H1 (cell line): ENCODE measurements at regions not wholly inside any gene's neighbourhood (a gene's known extent, or its start where the extent isn't known, plus 50 kb on each side); places are given as distances from the start of the nearest gene placed in this dataset.

ENCODE experiments used
- BRCA1 ChIP-seq: IDR thresholded peaks from 2 replicates; pipeline ENCODE4 v1.6.1; 2012; ENCODE audit warnings: low read depth, low read length, improper control_type of control experiment
- CHD1 ChIP-seq: IDR thresholded peaks from 2 replicates; pipeline ENCODE4 v1.6.1; 2012; ENCODE audit warnings: low read depth, low read length, improper control_type of control experiment
- GABPA ChIP-seq: IDR thresholded peaks from 2 replicates; pipeline ENCODE4 v1.6.1; 2011; ENCODE audit warnings: mild to moderate bottlenecking, low read length, moderate library complexity, borderline replicate concordance; ENCODE audit not compliant: insufficient read depth
- HDAC6 ChIP-seq: IDR thresholded peaks from one replicate; pipeline ENCODE4 v1.7.1; 2012; ENCODE audit warnings: low read depth, mild to moderate bottlenecking, inconsistent platforms, low read length, moderate library complexity
- JUND ChIP-seq: IDR thresholded peaks from 2 replicates; pipeline ENCODE4 v1.6.1; 2011; ENCODE audit warnings: mild to moderate bottlenecking, improper control_type of control experiment, low read length
- NANOG ChIP-seq: IDR thresholded peaks from 2 replicates; pipeline ENCODE4 v1.6.1; 2011; ENCODE audit warnings: low read length, low read depth, mild to moderate bottlenecking, inconsistent platforms; ENCODE audit not compliant: insufficient read depth, poor library complexity, severe bottlenecking
- RFX5 ChIP-seq: IDR thresholded peaks from 2 replicates; pipeline ENCODE4 v1.6.1; 2011; ENCODE audit warnings: low read depth, low read length, improper control_type of control experiment, borderline replicate concordance
- SIX5 ChIP-seq: IDR thresholded peaks from 2 replicates; pipeline ENCODE4 v1.6.1; 2011; ENCODE audit warnings: mild to moderate bottlenecking, low read depth, low read length
- TEAD4 ChIP-seq: IDR thresholded peaks from 2 replicates; pipeline ENCODE4 v1.6.1; 2012; ENCODE audit warnings: low read depth, low read length, inconsistent platforms, mixed read lengths
- TF ChIP-seq, protein P1 (sequence below): fragments of 300-600 bp; sonication (generic); IDR thresholded peaks from 2 replicates; pipeline ENCODE4 v1.7.1; 2012; ENCODE audit warnings: low read length, moderate library complexity, mild to moderate bottlenecking, inconsistent platforms; ENCODE audit not compliant: insufficient replicate concordance
- TF ChIP-seq, protein P2 (sequence below): IDR thresholded peaks from 2 replicates; pipeline ENCODE4 v1.6.1; 2011; ENCODE audit warnings: low read depth, mild to moderate bottlenecking, low read length; ENCODE audit not compliant: insufficient read depth

DNA sequence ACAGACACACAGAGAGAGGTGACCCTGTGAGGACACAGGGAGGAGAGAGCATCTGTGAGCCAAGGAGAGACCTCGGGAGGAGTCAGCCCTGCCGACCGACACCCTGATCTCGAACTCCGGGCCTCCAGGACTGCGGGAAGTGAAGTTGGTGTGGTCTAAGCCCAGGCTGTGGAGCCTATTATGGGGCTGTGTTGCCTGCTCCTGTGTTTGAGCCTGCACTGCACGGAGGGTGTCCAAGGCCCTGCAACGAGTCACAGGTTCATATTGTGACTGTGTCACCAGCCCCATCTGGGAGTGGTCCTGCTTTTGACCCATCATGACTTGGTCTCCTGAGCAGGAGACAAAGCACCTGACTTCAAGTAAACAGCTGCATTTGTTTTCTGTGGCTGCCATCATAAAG is 186.0 kb upstream of the AJAP1 start (continued):
- TF ChIP-seq, protein P1, sequence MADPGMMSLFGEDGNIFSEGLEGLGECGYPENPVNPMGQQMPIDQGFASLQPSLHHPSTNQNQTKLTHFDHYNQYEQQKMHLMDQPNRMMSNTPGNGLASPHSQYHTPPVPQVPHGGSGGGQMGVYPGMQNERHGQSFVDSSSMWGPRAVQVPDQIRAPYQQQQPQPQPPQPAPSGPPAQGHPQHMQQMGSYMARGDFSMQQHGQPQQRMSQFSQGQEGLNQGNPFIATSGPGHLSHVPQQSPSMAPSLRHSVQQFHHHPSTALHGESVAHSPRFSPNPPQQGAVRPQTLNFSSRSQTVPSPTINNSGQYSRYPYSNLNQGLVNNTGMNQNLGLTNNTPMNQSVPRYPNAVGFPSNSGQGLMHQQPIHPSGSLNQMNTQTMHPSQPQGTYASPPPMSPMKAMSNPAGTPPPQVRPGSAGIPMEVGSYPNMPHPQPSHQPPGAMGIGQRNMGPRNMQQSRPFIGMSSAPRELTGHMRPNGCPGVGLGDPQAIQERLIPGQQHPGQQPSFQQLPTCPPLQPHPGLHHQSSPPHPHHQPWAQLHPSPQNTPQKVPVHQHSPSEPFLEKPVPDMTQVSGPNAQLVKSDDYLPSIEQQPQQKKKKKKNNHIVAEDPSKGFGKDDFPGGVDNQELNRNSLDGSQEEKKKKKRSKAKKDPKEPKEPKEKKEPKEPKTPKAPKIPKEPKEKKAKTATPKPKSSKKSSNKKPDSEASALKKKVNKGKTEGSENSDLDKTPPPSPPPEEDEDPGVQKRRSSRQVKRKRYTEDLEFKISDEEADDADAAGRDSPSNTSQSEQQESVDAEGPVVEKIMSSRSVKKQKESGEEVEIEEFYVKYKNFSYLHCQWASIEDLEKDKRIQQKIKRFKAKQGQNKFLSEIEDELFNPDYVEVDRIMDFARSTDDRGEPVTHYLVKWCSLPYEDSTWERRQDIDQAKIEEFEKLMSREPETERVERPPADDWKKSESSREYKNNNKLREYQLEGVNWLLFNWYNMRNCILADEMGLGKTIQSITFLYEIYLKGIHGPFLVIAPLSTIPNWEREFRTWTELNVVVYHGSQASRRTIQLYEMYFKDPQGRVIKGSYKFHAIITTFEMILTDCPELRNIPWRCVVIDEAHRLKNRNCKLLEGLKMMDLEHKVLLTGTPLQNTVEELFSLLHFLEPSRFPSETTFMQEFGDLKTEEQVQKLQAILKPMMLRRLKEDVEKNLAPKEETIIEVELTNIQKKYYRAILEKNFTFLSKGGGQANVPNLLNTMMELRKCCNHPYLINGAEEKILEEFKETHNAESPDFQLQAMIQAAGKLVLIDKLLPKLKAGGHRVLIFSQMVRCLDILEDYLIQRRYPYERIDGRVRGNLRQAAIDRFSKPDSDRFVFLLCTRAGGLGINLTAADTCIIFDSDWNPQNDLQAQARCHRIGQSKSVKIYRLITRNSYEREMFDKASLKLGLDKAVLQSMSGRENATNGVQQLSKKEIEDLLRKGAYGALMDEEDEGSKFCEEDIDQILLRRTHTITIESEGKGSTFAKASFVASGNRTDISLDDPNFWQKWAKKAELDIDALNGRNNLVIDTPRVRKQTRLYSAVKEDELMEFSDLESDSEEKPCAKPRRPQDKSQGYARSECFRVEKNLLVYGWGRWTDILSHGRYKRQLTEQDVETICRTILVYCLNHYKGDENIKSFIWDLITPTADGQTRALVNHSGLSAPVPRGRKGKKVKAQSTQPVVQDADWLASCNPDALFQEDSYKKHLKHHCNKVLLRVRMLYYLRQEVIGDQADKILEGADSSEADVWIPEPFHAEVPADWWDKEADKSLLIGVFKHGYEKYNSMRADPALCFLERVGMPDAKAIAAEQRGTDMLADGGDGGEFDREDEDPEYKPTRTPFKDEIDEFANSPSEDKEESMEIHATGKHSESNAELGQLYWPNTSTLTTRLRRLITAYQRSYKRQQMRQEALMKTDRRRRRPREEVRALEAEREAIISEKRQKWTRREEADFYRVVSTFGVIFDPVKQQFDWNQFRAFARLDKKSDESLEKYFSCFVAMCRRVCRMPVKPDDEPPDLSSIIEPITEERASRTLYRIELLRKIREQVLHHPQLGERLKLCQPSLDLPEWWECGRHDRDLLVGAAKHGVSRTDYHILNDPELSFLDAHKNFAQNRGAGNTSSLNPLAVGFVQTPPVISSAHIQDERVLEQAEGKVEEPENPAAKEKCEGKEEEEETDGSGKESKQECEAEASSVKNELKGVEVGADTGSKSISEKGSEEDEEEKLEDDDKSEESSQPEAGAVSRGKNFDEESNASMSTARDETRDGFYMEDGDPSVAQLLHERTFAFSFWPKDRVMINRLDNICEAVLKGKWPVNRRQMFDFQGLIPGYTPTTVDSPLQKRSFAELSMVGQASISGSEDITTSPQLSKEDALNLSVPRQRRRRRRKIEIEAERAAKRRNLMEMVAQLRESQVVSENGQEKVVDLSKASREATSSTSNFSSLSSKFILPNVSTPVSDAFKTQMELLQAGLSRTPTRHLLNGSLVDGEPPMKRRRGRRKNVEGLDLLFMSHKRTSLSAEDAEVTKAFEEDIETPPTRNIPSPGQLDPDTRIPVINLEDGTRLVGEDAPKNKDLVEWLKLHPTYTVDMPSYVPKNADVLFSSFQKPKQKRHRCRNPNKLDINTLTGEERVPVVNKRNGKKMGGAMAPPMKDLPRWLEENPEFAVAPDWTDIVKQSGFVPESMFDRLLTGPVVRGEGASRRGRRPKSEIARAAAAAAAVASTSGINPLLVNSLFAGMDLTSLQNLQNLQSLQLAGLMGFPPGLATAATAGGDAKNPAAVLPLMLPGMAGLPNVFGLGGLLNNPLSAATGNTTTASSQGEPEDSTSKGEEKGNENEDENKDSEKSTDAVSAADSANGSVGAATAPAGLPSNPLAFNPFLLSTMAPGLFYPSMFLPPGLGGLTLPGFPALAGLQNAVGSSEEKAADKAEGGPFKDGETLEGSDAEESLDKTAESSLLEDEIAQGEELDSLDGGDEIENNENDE: no peak
- TF ChIP-seq HDAC6 (no peak), SIX5 (no peak), CHD1 (no peak), RFX5 (no peak), JUND (no peak), NANOG (no peak), TEAD4 (no peak), BRCA1 (no peak), GABPA (no peak)
- TF ChIP-seq, protein P2, sequence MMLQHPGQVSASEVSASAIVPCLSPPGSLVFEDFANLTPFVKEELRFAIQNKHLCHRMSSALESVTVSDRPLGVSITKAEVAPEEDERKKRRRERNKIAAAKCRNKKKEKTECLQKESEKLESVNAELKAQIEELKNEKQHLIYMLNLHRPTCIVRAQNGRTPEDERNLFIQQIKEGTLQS: no peak
